Skin of body (tissue), 1 donor: ENCODE measurements at regions not wholly inside any gene's neighbourhood (a gene's known extent, or its start where the extent isn't known, plus 50 kb on each side); places are given as distances from the start of the nearest gene placed in this dataset.

Experiments used
- DNase-seq: peaks from one replicate; lab custom pipeline; 2025; lab: John Stamatoyannopoulos, UW

DNA sequence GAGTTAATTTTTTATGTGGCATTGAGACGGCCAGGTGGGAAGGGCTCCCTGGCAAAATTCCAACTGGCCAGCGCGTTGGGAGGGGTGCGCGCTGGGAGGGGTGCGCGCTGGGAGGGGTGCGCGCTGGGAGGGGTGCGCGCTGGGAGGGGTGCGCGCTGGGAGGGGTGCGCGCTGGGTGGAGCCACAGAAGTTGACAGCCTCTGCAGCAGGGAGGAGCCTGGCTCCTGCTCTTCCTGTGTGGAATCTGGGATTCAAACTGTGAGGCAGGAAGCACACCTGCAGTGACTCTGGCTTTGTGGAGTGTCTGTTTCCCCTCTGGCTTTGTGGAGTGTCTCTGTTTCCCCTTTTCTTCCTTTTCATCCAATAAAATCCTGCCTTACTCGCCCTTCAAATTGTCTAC lies 147.9 kb upstream of the CBLN2 start:
- DNase-seq: no peak

DNA sequence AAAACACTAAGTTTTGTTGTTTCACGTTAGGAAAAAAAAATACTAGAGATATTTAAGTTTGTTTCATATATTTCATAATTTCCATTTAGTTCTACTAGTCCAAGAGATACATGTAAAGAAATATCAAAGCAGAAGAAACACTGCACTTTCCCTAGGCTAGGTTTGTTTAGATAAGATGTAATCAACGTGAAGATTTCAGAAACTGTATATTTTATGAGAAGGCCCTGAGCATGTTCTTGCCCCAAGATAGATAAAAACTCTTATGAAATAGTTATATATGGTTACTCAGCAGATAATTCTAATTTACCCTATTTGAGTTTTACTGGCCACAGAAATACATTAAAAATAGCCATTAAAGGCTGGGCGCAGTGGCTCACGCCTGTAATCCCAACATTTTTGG lies 143.6 kb upstream of the CBLN2 start:
- DNase-seq: no peak

DNA sequence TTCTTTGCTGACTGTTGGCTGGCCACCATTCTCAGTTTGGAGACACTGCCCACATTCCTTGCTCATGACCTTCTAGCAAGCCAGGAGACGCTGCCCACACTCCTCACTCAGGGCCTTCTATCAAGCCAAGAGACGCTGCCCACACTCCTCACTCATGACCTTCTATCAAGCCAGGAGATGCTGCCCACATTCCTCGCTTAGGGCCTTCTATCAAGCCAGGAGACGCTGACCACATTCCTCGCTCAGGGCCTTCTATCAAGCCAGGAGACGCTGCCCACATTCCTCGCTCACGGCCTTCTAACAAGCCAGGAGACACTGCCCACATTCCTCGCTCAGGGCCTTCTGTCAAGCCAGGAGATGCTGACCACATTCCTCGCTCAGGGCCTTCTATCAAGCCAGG lies 131.3 kb upstream of the CBLN2 start:
- no peak for DNase-seq

DNA sequence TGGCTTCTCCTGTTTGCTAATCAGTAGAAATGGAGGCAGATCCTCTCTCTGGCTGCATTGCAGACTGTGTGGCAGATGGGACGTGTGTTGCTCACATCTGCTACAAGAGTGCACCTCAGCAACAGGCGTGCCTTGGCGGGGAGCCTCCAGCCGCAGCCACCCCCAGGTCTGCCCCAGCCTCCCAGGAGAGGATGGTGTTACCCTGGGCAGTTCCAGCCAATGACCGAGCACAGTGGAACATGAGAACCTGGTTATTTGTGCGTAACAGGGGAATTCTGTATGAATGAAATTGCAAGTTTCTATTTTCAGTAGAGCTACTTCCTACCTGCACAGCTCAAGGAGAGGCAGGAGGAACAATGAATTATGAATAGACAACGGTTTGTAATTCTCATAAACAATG lies 130.6 kb upstream of the CBLN2 start:
- no peak for DNase-seq

DNA sequence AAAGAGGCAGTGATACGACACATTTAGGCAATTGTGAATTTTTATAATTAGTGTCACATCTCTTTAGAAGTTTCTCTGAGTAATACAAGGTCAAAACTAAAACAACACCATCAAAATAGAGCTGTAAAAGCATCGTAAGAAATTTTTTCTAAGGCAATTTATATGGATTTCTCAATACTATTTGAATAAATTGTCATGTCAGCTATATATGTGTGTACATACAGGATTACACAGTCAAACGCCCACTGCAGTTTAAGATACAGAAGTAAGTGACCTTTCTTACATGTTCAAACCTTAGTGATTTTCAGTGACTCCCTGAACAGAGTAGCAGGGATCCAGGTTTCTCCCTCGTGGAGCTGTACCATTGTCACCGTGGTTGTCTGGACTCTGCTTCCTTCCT lies 129.1 kb upstream of the CBLN2 start:
- no peak for DNase-seq

DNA sequence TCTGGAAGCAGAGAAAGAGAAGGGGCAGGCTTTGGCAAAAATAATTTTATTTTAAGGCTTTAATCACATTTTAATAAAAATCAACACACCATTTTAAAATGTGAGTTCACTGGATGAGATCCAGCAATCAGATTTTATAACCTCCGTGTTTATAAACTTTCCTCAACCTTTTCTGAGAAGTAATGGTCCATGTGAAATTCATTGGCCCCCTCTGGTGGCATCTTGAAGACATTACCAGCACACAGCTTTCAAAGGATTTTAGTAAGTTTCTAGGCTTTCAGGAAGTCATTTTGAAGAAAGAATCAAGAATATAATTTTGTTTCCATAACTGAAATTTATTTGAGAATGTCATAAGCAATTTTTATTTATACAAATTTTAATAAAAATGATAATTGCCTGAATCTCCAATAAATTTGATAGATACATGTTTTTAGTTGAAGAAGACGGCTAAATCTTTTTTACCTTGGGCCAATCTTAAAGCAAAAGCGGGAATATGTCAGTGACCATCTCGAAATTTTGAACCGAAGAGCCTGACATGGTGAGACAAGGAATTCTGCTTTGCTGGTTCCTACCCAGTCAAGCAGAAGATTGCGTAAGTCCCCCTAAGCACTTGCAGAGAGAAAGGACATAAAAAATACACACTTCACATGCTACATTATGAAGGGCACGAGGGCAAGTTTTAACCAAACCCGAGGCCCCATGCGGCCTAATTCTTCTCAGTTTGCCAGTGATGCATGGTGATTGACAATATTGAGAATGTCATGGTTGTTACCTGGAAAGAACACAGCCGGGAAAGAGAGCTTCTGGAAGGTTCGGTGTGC lies 128.4 kb upstream of the CBLN2 start:
- DNase-seq: peak; percentile 4

DNA sequence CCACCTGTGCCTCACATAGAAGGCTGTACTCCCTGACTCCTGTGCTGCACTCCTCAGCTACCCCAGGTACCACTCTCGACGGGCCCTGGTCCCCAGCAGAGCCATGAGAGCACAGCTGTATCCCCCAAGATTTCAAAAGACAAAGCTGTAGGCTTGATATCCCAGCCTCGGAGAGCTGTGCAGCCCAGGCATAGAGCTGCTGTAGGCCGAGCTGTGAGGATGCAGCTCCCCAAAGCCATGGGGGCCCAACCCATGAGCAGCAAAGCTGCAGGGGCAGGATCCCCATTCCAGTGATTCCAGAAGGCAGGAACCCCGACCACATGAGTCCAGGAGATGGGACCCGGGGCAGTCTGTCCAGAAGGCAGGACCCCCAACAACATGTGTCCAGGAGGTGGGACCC lies 123.8 kb upstream of the CBLN2 start:
- no peak for DNase-seq

DNA sequence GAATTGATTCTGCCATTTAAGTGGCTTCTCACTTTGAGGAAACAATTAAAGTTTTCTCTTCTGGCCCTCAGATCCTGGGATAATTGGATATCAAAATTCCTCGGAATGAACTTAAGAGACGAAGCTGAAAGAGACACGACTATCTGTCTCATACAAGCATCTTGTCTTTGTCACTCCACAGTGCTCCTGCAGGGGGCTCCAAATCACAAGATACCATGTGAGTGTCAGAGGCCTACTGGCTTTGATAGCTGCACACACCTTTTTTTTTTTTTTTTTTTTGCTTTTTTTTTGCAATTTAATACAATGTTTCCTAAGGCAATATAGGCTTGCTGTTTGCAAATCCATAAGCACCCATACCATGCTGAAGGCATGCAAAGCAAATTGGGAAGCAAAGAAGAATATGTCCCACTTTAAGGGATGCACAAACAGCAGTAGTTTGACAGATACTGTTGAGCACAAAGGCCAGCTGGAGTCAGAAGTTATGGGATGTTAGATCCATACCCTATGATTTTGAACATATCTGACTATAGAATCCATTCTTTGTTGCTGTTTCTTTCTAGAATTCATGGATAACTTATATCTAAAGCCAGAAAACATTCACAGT lies 109.0 kb upstream of the CBLN2 start:
- DNase-seq: no peak

DNA sequence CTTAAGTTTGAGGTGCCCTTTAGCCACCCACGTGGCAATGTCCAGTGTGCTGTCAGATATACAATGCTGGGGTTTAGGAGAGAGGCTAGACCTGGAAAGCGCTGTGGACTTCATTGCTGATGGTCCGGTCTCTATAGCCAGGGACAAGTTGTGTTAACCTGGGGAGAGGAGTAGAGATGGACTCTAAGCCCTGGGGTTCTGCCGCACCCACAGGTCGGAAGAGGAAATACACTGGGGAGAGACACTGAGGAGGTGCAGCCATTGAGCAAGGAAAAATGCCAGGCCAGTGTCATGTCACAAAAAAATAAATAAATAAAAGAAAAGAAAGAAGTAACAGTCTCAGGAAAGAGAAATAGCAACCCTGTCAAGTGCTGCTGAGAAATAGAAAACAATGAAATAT lies 106.9 kb upstream of the CBLN2 start:
- no peak for DNase-seq

DNA sequence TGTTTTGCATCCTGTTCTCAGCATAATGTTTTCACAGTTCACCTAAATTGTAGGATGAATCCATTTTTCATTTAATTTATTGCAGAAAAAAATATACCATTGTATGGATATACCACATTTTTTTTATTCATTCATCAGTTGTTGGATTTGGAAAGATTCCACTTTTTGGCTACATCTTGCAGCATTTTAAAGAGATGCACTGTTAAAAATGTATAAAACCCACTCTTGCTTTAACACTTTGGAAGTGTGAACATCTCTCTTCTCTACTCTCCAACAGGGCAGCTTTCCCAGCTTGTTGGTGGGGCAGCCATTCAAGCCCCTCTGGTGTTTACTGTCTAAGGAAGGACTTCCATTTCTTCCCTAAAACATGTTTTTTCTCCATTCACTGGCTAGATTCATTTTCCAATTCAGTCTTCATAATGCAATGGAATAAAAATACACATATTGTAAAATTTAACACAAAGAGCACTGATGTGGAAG lies 104.4 kb upstream of the CBLN2 start:
- DNase-seq: no peak

DNA sequence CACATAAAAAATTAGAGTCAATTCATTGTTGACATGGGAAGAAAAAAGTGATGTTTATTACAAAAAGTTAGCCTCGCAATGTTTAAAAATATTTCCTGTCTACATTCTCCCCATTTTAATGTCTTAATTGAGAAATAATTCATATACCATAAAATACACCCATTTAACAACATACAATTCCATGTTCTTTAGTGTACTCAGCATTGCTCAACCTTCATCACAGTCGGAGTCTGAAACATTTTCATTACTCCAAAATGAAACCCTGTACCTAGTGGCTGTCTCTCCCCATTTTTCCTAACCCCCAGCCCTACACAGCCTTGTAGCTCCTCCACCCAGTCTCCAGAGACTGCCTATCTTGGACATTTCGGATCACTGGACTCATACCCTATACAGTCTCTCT lies 103.9 kb upstream of the CBLN2 start:
- no peak for DNase-seq

DNA sequence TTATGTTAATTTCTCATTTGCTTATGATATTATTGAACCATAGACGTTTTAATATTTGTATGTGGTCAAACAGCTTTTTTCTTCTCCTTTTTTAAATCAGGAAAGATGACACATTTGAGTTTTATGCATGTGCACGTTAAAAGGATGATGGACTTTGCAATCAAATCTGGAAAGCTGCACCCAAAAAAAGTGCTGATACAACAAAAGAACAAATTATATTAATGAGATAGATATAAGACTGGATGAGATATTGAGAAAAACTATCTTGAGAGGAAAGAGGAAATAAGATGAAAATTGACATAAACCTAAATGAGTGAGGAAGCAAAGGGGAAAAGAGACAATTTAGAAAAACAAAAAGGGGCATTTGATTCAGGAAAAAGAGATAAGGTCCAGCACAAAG lies 96.4 kb upstream of the CBLN2 start:
- DNase-seq: no peak

DNA sequence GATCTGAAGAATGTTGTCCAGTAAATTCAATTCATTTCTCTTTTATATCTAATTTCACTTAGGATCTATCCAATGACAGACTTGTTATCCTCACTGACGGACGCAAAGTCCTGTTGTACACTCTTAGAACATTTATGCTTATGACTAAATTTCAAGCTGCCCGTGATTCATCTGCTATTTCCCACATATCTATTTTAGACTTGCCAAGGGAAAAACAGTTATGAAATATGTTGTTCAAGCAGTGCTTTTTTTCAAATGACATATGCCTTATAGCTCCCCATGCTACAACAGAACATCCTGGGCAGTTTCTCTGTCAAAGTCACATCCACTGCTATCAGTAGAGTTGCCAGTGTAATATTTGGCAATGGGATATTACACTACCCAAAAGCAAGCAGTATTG lies 94.2 kb upstream of the CBLN2 start:
- no peak for DNase-seq

DNA sequence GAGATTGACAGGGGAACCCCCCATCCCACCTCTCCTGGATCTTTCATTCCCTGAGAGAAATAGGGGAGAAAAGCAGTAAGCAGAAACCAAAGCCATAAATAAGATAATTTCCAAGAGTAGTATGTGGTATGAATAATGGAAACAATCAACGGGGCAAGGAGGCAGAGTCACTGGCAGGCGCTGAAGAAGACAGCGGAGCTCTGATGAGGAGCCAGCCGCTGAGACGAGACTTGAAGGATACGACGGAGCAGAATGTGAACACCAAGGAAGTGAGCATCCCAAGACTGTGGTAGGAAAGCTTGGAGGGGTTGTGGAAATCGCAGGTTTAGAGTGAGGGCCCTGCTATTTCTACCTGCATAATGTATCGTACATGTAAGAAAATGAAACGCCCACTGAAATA lies 93.6 kb upstream of the CBLN2 start:
- no peak for DNase-seq

DNA sequence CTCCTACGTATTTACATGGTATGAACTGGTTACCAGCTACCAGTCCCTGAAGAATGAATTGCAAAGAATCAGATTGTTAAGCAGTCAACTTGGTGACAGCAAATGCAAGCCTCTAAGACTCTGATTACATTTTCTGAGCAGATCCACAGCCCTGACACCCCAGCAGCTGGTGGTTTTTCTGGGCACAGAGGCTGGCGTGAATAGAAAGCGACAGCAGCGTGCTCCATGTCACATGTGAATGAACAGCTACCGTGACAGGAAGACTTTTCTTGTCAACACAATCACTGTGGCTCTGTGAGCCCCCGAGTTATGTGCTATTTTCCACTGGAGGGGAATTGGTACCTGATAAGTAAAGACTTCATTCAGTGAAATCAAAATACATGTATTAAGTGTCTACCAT lies 93.2 kb upstream of the CBLN2 start:
- no peak for DNase-seq

DNA sequence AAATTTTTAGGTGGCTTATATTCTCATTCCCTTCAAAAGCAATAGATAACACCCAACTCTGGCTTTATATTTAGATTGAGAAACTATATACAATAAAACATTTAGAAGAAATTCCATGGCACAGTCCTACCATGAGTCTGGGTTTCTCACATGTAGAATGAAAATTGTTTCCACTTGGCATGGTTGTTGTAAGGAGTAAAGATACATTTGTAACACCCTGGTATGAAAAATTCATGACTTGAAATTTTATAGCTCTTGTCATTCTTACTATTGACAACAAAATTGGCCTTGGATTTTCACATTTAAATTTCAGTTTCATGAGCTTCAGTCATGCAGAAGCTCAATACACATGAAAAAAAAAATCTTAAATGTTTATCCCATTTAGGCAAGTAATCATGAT lies 92.5 kb upstream of the CBLN2 start:
- no peak for DNase-seq

DNA sequence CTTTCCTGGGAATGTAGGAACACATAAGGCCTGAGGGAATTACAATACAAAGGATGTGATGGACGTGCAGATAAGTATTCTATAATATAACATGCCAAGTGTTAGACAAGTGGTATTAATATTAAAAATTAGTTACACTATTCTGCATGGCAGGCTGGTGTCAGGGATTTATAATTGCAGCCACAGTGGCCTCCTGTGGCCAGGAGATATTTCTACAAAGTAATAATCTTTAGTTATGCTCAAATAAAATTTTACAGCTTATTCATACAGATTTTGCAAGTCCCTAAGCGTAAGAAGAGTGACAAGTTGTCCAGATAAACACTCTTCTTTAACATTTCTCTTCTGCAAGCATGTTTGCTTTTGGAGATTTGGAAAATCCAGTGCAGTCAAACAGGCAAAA lies 90.4 kb upstream of the CBLN2 start:
- DNase-seq: no peak

DNA sequence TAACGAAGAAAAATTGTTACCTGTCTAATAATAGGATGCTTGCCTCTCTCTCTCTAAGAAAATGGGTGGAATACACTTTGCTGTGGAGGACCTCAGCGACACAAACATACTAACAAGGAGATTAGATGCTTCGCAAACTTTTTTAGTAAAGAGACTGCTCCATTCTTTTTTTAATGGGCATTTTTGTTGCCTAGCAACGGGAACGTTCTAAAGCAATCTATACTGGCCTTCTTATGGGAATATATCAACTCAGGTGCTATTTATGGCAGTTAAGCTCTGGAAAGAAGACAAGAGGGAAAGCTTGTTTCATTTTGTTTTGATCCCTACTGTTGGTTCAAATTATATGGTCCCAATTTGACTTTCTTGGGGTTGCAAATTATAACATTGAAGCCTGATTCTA lies 86.8 kb upstream of the CBLN2 start:
- DNase-seq: no peak

DNA sequence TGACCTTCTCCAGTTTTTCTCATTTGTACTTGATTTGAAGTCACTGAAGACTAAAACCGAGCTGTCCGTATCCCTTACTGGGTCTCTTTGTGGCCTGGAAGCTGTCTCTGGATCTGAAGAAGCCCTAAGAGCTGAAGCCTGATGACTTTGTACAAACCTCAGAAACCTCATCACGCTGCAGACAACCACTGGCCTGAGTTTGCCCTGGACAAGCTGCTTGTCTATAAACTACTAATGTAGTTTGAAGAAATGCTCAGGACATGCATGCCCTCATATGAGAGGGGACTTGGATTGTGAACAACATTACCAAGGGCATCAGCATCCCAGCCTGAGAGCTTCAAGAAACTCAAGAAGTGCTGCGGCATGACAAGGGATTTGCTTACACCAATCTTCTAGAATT lies 79.3 kb upstream of the CBLN2 start:
- no peak for DNase-seq

DNA sequence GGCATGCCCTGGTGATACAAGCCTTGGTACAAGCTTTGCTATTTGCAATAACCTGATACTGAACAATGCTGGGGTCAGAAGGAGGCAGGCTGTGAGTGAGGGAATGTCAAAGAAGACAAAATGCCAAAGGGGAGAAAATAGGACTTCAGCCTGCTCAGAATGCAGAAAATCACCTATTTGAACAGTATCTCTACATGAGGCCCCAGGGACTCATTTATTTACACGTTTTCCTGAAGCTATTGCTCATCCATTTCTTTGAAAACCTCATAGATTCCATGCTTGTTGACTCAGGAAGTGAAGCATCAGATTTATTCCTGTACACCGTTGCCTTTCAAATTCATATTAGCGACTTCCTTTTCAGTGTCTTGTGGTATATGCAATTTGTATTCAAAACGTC lies 69.4 kb upstream of the CBLN2 start:
- no peak for DNase-seq

DNA sequence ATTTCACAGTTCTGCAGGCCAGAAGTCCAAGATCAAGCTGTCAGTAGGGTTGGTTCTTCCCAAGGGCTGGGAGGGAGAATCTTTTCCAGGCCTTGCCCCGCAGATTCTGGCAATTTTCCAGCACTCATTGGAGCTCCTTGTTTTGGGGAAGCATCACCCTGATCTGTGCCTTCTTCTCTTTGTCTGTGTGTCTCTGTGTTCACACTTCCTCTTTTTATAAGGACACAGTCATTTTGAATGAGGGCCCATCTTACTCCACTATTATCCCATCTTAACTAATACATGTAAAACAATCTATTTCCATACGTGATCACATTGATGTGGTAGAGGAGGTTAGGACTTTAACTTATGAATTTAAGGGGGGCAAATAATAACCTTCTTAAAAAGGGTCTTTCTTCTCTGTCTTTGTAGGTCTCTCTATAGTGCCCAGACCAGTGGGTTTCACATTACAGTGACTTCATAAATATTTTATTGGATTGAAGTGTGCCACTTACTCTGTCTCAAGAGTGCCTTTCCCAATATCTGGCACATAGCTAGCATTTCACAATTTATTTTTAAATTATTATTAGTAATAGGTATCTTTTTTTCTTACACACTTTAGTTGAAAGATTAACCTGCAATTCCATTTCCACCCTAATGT lies 68.9 kb upstream of the CBLN2 start:
- DNase-seq: no peak

DNA sequence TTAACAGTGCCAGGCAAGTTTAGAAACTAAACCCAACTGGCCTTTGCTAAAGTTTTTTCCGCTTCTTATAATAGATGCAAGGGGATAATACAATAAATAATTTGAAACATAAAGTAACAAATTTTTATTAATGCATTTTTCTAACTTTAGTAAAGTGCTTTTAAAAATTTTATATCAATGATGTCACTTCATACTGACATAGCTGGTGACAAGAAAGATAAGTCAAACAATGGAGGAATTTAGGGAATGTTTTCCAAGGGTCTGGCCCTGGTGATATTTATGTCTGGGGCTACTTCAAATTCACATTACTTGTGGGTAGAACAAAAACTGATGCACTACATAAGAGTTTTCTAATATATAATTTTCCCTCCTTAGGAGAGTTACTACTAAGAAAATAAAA lies 61.2 kb upstream of the CBLN2 start:
- no peak for DNase-seq

DNA sequence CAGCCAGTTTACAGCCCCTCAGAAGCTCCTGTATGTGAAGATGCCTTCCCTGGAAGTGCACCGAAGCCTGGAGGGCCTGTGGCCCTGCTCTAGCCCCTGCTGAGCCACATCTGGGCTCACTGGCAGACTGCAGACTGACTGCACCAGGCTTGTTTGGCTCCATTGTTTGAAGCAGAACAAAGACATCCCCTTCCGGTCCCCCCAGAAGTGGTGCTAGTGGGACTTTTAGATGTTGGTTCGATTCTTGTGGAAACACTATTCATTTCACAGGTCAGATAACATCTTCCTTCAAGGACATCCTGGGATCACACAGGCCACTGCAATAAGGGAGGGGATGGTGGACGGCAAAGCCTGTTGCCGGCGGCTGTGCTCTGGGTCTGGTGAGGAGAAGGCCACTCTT lies 57.8 kb upstream of the CBLN2 start:
- no peak for DNase-seq
